Endothelial cell of umbilical vein (primary cell): ENCODE measurements at regions not wholly inside any gene's neighbourhood (a gene's known extent, or its start where the extent isn't known, plus 50 kb on each side); places are given as distances from the start of the nearest gene placed in this dataset.
A peak's percentile ranks its signal among the peaks of the same experiment; 100 is the strongest.

Experiments used
- BruUV-seq: library from RNA; stranded (reverse); fragments of 400-500 nt; replicated peaks from 2 replicates; lab custom pipeline; 2021; lab: Mats Ljungman, UMichigan
- CTCF ChIA-PET: fragments of 300-600, 350-600 bp; sonication (Branson Sonifier 250); formaldehyde crosslinking; loops from one replicate; lab custom pipeline; 2021; ENCODE audit warnings: antibody characterized with exemption, inconsistent platforms; lab: Charles Lee
- POLR2A ChIA-PET: fragments of 300-600, 350-600 bp; sonication (Branson Sonifier 250); formaldehyde crosslinking; loops from one replicate; lab custom pipeline; 2021; ENCODE audit warnings: antibody characterized with exemption, inconsistent platforms; lab: Charles Lee
- DNase-seq: peaks from one replicate; pipeline ENCODE4 v3.0.0-alpha.2; 2011; ENCODE audit warnings: low read depth, low spot score
- FAIRE-seq: peaks from 2 replicates; lab custom pipeline; 2011; peaks lifted over from hg19 to GRCh38; lab: Jason Lieb, UNC
- H2AFZ ChIP-seq: 2 replicates; pipeline ENCODE4 v1.6.0; 2012; ENCODE audit warnings: low read depth, low read length, control low read depth, inconsistent platforms
- H3K27ac ChIP-seq: 2 replicates; pipeline ENCODE4 v1.5.1; 2011; ENCODE audit warnings: low read depth, mild to moderate bottlenecking, control low read depth, low read length, moderate library complexity; ENCODE audit not compliant: insufficient read depth
- H3K27me3 ChIP-seq, 2 experiments: 2 replicates each; pipeline versions ENCODE4 v1.6.0 to v1.6.1; 2011; ENCODE audit warnings: low read length in 2 of 2, mixed read lengths in 1 of 2; ENCODE audit not compliant: control insufficient read depth in 2 of 2, insufficient read depth in 2 of 2
- H3K36me3 ChIP-seq, 2 experiments: 2 replicates in 1 of 2; 3 replicates in 1 of 2; pipeline ENCODE4 v1.5.1; 2011; ENCODE audit warnings: low read length in 2 of 2, mild to moderate bottlenecking in 1 of 2, moderate library complexity in 1 of 2; ENCODE audit not compliant: control insufficient read depth in 2 of 2, insufficient read depth in 2 of 2; ENCODE audit errors: extremely low read depth in 1 of 2
- H3K4me1 ChIP-seq: 3 replicates; pipeline ENCODE4 v1.5.1; 2011; ENCODE audit warnings: mild to moderate bottlenecking, low read length; ENCODE audit not compliant: control insufficient read depth, insufficient read depth; ENCODE audit errors: extremely low read depth
- H3K4me2 ChIP-seq: 2 replicates; pipeline ENCODE4 v1.6.1; 2011; ENCODE audit warnings: low read length, control low read depth, mixed read lengths; ENCODE audit not compliant: insufficient read depth
- H3K4me3 ChIP-seq, 3 experiments: fragments of 200-600 bp in 1 of 3; sonication (generic), shearing (Covaris generic) in 1 of 3; replicated peaks in 1 of 3; 2 replicates each; pipeline ENCODE4 v1.5.1; 2011 to 2016; ENCODE audit warnings: control low read depth in 3 of 3, low read length in 3 of 3, mild to moderate bottlenecking in 2 of 3, inconsistent platforms in 1 of 3, low read depth in 1 of 3, moderate library complexity in 1 of 3; ENCODE audit not compliant: insufficient read depth in 1 of 3
- H3K79me2 ChIP-seq: 2 replicates; pipeline ENCODE4 v1.6.0; 2012; ENCODE audit warnings: low read length, inconsistent platforms; ENCODE audit not compliant: control insufficient read depth, insufficient read depth
- H3K9ac ChIP-seq: replicated peaks from 2 replicates; pipeline ENCODE3; 2011; ENCODE audit warnings: low read length, control low read depth; ENCODE audit not compliant: insufficient read depth; ENCODE audit errors: extremely low read depth
- H3K9me1 ChIP-seq: replicated peaks from 3 replicates; pipeline ENCODE4 v1.6.0; 2011; ENCODE audit warnings: mild to moderate bottlenecking, low read length; ENCODE audit not compliant: control insufficient read depth, insufficient read depth; ENCODE audit errors: extremely low read depth
- H3K9me3 ChIP-seq: replicated peaks from 2 replicates; pipeline ENCODE4 v1.5.1; 2012; ENCODE audit warnings: low read length, inconsistent platforms; ENCODE audit not compliant: control insufficient read depth, insufficient read depth
- H4K20me1 ChIP-seq: replicated peaks from 2 replicates; pipeline ENCODE3; 2011; ENCODE audit warnings: mild to moderate bottlenecking, low read length; ENCODE audit not compliant: control insufficient read depth, insufficient read depth; ENCODE audit errors: extremely low read depth
- EZH2 ChIP-seq: IDR thresholded peaks from 2 replicates; pipeline ENCODE4 v1.6.1; 2012; ENCODE audit warnings: borderline replicate concordance, low read depth, mild to moderate bottlenecking, moderate library complexity, low read length, inconsistent platforms; ENCODE audit not compliant: severe bottlenecking
- FOS ChIP-seq: IDR thresholded peaks from 2 replicates; pipeline ENCODE4 v1.6.1; 2011; ENCODE audit warnings: mild to moderate bottlenecking, low read length, moderate library complexity, borderline replicate concordance; ENCODE audit not compliant: insufficient read depth
- GATA2 ChIP-seq: IDR thresholded peaks from 2 replicates; pipeline ENCODE4 v1.7.0; 2011; ENCODE audit warnings: low read depth, mild to moderate bottlenecking, moderate library complexity, mixed read lengths, low read length; ENCODE audit not compliant: insufficient read length, insufficient read depth
- JUN ChIP-seq: IDR thresholded peaks from 2 replicates; pipeline ENCODE4 v1.6.1; 2011; ENCODE audit warnings: borderline replicate concordance, low read depth; ENCODE audit not compliant: insufficient read length, insufficient read depth
- MAX ChIP-seq: IDR thresholded peaks from 2 replicates; pipeline ENCODE4 v1.6.1; 2011; ENCODE audit not compliant: insufficient read depth, insufficient read length
- MYC ChIP-seq: IDR thresholded peaks from one replicate; pipeline ENCODE4 v1.6.1; 2011; ENCODE audit warnings: mild to moderate bottlenecking, low read depth, low read length
- POLR2A ChIP-seq: IDR thresholded peaks from 2 replicates; pipeline ENCODE4 v1.6.1; 2012; ENCODE audit warnings: low read depth, mild to moderate bottlenecking, control low read depth, low read length
- POLR2AphosphoS5 ChIP-seq: IDR thresholded peaks from 2 replicates; pipeline ENCODE4 v1.6.1; 2012; ENCODE audit warnings: low read depth, mild to moderate bottlenecking, control low read depth, low read length, moderate library complexity; ENCODE audit not compliant: insufficient read depth
- dilution Hi-C: fragments of 300-500 bp; cut with MboI; formaldehyde crosslinking; loops from one replicate; pipeline ENCODE4 v1.15.0; 2019; ENCODE audit warnings: low sequenced_read_pairs; ENCODE audit not compliant: extremely low pct_ligation_motif_present
- intact Hi-C: fragments of 100-400 bp; cut with micrococcal nuclease; formaldehyde crosslinking; loops from one replicate; pipeline ENCODE4 v1.10.0; 2022
- TF ChIP-seq, protein P1 (sequence below), 2 donors: IDR thresholded peaks; 1 replicate in 1 of 2; 2 replicates in 1 of 2; pipeline ENCODE4 v1.5.1; 2011; ENCODE audit warnings: low read length in 2 of 2, mild to moderate bottlenecking in 2 of 2, moderate library complexity in 2 of 2, control low read depth in 1 of 2, inconsistent platforms in 1 of 2, low read depth in 1 of 2; ENCODE audit not compliant: insufficient read depth in 1 of 2; ENCODE audit errors: extremely low read depth in 1 of 2

DNA sequence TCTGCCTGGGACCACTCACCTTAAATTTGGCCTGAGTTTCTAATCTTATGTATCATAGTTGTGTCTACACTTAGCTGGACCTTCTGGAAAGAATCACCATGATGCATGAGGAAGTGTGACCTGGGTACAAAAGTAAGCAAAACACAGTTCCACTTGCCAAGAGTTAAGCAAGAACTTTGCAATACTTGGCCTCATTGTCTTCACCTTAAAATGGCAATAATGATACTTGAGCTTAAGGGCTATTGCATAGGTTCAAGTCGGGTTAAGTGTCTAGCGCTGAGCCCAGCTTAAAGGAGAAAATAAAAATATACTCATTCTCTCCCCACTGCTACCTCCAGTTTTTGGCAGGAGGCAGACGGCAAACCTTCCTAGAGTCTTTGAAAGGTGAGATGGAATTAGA, 133.9 kb upstream of the BMPER start:
- DNase-seq (no peak), FAIRE-seq (no peak)
- no peaks in the 10 kb centered on the region for H3K27me3 ChIP-seq
- H3K27ac ChIP-seq, result no peak overlapping the region
- no peaks in the 10 kb centered on the region for H3K79me2 ChIP-seq
- H3K9me1 ChIP-seq, result no peaks in the 10 kb centered on the region
- POLR2A ChIA-PET, result no interaction called here
- no peaks in the 10 kb centered on the region for H3K36me3 ChIP-seq
- H3K4me3 ChIP-seq, result no peak overlapping the region
- dilution Hi-C loops (no loop called here), intact Hi-C loops (no loop called here)
- no peak overlapping the region for H2AFZ ChIP-seq
- no peak overlapping the region for H3K4me2 ChIP-seq
- H4K20me1 ChIP-seq, result no peaks in the 10 kb centered on the region
- CTCF ChIA-PET, result no interaction called here
- TF ChIP-seq, protein P1, sequence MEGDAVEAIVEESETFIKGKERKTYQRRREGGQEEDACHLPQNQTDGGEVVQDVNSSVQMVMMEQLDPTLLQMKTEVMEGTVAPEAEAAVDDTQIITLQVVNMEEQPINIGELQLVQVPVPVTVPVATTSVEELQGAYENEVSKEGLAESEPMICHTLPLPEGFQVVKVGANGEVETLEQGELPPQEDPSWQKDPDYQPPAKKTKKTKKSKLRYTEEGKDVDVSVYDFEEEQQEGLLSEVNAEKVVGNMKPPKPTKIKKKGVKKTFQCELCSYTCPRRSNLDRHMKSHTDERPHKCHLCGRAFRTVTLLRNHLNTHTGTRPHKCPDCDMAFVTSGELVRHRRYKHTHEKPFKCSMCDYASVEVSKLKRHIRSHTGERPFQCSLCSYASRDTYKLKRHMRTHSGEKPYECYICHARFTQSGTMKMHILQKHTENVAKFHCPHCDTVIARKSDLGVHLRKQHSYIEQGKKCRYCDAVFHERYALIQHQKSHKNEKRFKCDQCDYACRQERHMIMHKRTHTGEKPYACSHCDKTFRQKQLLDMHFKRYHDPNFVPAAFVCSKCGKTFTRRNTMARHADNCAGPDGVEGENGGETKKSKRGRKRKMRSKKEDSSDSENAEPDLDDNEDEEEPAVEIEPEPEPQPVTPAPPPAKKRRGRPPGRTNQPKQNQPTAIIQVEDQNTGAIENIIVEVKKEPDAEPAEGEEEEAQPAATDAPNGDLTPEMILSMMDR (IDR thresholded peaks at IDR 0.05; ENCODE audit: extremely low read depth in 1 of 2, insufficient read depth in 1 of 2, low read depth in 1 of 2, low read length in 2 of 2), result no peak
- no peak overlapping the region for H3K9ac ChIP-seq
- no TSS peak for BruUV-seq
- peaks cover 6% of the 10 kb centered on the region for H3K4me1 ChIP-seq
- no peaks in the 10 kb centered on the region for H3K9me3 ChIP-seq

DNA sequence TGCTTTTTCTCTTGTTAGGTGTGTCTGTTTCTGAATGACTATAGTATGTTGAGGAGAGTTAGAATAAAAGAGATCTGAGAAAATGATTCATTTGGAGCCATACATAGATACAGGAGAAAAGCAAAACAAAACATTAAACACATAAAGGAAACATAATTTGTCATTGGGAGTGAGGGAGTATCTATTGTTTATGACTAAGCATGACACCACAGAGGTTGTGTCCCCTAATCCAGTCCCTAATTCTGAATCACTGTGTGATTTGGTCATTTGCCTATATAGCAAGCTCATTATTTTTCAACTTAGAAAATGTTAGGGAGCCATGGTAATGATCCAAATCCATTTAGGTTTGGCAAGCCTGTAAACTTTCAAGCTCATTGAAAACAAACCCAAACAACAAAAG, 132.3 kb upstream of the BMPER start:
- CTCF ChIA-PET, result interaction anchor here (0.7 to 1.1 kb wide), 4 partner anchors 8 to 160 kb away, joined by 3 read pairs; no protein-coding TSS in a partner anchor
- H3K9me1 ChIP-seq, result no peaks in the 10 kb centered on the region
- FAIRE-seq (no peak), DNase-seq (peak; percentile 58)
- dilution Hi-C loops, result no loop called here
- TF ChIP-seq GATA2 (no peak), POLR2A (no peak), POLR2AphosphoS5 (no peak), FOS (peak; percentile 83), JUN (peak; percentile 41), MYC (no peak), MAX (no peak), EZH2 (no peak)
- H3K79me2 ChIP-seq, result no peaks in the 10 kb centered on the region
- H3K9me3 ChIP-seq, result no peaks in the 10 kb centered on the region
- peaks cover 6% of the 10 kb centered on the region for H3K4me1 ChIP-seq
- H2AFZ ChIP-seq, result no peak overlapping the region
- no peaks in the 10 kb centered on the region for H4K20me1 ChIP-seq
- H3K27me3 ChIP-seq, result no peaks in the 10 kb centered on the region
- no peak overlapping the region for H3K4me2 ChIP-seq
- intact Hi-C loops, result no loop called here
- BruUV-seq, result no TSS peak
- H3K36me3 ChIP-seq, result no peaks in the 10 kb centered on the region
- no peak overlapping the region for H3K27ac ChIP-seq
- H3K4me3 ChIP-seq, result no peak overlapping the region
- POLR2A ChIA-PET, result no interaction called here
- H3K9ac ChIP-seq, result no peak overlapping the region
